ENCODE measurements at regions not wholly inside any gene's neighbourhood (a gene's known extent, or its start where the extent isn't known, plus 50 kb on each side); places are given as distances from the start of the nearest gene placed in this dataset.

DNA sequence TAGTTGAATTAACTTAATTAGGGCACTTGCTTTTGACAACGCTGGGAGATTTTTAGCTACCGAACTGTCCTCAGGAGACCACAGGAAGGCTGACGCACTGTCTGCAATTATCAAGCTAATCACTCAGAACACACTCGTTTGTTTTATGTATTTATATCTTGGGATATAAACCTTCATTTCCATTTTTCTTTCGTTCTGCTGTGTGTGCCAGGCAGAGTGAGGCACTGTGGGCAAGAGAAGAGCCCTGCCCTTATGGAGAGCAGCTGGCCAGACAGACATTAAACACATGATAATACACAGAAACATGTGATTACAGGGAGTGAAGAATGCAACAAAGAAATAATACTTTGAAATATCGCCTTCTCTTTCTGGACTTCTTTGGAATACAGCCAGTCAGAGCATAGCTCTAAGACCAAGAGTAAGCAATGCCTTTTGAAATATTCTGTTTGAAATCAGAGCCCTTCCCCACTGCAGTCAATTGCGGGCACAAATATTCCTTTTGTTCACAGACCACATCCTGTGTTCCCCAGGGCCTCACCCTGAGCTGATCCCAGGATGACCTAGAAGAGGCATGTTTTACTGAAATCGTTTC is 96.8 kb downstream of the ANKRD60 start:
- Mint-ChIP-seq H3K27me3 (ENCODE audit: low read depth) (peaks cover 50% of the 10 kb centered on the region), H3K4me1 (ENCODE audit: low read depth) (no peaks in the 10 kb centered on the region), H3K9me3 (peaks cover 2% of the 10 kb centered on the region), H3K36me3 (ENCODE audit: low read depth) (no peaks in the 10 kb centered on the region), H3K4me3 (no peak overlapping the region), H3K27ac (no peak overlapping the region)
- DNase-seq (ENCODE audit: low spot score), result no peak

DNA sequence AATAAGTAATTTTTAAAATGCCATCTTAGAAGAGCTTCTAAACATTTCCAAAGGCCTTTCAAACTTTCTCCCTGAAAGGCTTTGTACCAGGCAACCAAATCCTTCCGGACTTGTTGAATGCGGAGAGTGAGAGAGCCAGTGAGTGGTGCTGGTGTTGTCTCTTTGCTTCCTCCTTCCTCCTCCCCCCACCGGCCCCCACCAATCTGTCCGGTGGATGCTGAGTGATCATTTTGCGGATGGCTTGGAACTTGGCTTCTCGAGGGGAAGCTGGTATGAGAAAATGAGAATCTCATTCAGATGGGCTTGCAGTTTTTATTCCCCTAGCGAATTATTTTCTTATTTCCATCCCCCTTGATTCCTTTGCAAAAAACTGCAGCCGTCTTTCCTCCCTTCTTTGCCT is 97.3 kb downstream of the ANKRD60 start:
- Mint-ChIP-seq H3K27ac (no peak overlapping the region), H3K4me3 (no peak overlapping the region), H3K36me3 (ENCODE audit: low read depth) (no peaks in the 10 kb centered on the region), H3K4me1 (ENCODE audit: low read depth) (no peaks in the 10 kb centered on the region), H3K27me3 (ENCODE audit: low read depth) (peaks cover 55% of the 10 kb centered on the region), H3K9me3 (peaks cover 7% of the 10 kb centered on the region)
- DNase-seq (ENCODE audit: low spot score), result no peak

- H3K36me3 Mint-ChIP-seq (ENCODE audit: low read depth), result no peaks in the 10 kb centered on the region
- no peaks in the 10 kb centered on the region for H3K4me1 Mint-ChIP-seq (ENCODE audit: low read depth)
- no peak overlapping the region for H3K4me3 Mint-ChIP-seq
- DNase-seq (ENCODE audit: low spot score), result no peak
- peaks cover 11% of the 10 kb centered on the region for H3K9me3 Mint-ChIP-seq
- peaks cover 52% of the 10 kb centered on the region for H3K27me3 Mint-ChIP-seq (ENCODE audit: low read depth)
- no peak overlapping the region for H3K27ac Mint-ChIP-seq
Observed at GRCh38 chr20:58130581-58130980, 97.9 kb downstream of the ANKRD60 start.

DNA sequence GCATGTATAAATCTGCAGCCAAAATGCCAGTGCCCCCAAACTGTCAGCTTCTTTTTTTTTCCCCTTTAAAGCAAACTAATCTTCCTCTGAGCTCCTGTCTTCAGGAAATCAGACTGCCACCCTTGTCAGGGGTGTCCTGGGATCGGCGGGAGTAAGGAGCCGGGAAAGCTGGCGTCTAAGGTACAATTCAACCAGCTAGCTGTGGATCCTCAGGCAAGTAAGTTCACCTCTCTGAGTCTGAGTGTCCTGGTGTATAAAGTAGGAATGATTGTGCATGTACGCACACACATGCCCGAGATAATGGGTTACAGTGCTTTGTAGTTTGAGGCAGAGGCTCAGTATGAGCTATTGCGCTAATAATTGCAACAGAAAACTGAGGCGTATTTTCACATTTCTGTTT is 98.3 kb downstream of the ANKRD60 start:
- H3K4me3 Mint-ChIP-seq, result no peak overlapping the region
- peaks cover 50% of the 10 kb centered on the region for H3K27me3 Mint-ChIP-seq (ENCODE audit: low read depth)
- peaks cover 15% of the 10 kb centered on the region for H3K9me3 Mint-ChIP-seq
- H3K27ac Mint-ChIP-seq, result no peak overlapping the region
- H3K4me1 Mint-ChIP-seq (ENCODE audit: low read depth), result no peaks in the 10 kb centered on the region
- no peaks in the 10 kb centered on the region for H3K36me3 Mint-ChIP-seq (ENCODE audit: low read depth)
- no peak for DNase-seq (ENCODE audit: low spot score)

DNA sequence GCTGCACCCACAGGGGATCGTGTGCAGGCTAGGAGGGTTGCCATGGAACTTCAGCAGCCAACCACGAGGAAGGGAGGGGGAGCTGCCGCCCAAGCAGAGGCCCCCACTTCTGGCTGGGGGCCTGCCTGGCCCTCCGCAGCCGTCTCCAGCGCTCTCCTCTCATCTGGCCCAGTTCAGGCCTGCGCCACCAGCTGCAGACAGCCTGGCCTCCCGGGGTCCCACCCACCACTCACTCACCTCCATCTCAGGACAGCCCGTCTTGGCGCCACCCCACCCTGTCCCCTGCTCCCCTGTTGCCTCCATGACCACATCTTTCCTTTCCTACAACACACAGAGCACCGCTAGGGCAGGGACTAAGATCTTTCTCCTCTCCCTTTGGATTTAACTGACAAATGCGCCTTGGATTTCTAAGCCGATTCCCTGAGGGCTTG is 98.7 kb downstream of the ANKRD60 start:
- no peak overlapping the region for H3K4me3 Mint-ChIP-seq
- DNase-seq (ENCODE audit: low spot score), result no peak
- no peaks in the 10 kb centered on the region for H3K4me1 Mint-ChIP-seq (ENCODE audit: low read depth)
- no peaks in the 10 kb centered on the region for H3K36me3 Mint-ChIP-seq (ENCODE audit: low read depth)
- peaks cover 19% of the 10 kb centered on the region for H3K9me3 Mint-ChIP-seq
- no peak overlapping the region for H3K27ac Mint-ChIP-seq
- H3K27me3 Mint-ChIP-seq (ENCODE audit: low read depth), result peaks cover 47% of the 10 kb centered on the region

DNA sequence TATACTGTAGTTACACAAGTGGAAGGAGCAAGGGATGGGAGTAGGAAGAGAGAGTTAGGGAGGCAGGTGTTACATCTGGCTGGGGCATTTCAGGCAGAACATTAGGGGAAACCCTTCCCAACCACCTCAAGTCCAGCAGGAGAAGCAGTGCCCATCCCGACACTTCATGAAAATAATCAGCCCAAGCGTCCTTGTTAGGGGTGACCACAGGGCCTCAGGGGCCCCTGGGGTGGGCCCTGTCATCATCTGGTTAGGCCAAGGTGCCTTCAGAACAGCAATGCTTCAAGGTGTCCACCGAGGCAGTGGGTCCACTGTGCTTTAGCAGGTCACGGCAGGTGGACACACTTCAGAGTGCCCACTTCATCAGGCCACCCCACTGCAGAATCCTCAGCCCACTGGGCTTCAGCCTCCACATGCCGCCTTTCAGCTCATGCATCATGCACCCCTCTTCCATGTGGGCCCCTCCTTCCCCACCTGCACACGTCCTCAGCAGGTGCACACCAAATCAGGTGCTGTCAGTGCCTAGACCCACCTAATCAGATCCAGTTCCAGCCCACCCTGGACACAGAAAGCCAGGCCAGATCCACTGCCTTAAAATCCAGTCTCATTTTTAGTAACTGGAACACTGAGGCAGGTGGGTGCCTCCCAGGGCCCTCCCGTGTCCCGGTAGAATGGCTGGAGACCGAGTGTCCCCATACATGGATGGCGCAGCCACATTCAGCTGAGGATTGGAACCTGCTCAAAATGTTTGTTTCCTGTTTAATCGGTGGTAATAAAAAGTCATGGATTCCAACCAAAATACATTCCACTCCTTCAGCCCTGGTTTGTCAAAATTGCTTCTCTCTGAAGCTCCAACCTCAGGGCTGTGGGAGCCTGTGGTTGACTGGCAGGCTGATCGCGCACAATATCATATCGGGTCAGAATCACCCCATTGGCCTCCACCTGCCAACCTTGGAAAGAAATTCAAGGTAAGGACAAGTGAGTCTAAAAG is 99.5 kb downstream of the ANKRD60 start:
- Mint-ChIP-seq H3K27me3 (ENCODE audit: low read depth) (peaks cover 43% of the 10 kb centered on the region), H3K4me3 (no peak overlapping the region), H3K4me1 (ENCODE audit: low read depth) (no peaks in the 10 kb centered on the region), H3K27ac (no peak overlapping the region), H3K36me3 (ENCODE audit: low read depth) (no peaks in the 10 kb centered on the region), H3K9me3 (peaks cover 19% of the 10 kb centered on the region)
- DNase-seq (ENCODE audit: low spot score), result no peak

DNA sequence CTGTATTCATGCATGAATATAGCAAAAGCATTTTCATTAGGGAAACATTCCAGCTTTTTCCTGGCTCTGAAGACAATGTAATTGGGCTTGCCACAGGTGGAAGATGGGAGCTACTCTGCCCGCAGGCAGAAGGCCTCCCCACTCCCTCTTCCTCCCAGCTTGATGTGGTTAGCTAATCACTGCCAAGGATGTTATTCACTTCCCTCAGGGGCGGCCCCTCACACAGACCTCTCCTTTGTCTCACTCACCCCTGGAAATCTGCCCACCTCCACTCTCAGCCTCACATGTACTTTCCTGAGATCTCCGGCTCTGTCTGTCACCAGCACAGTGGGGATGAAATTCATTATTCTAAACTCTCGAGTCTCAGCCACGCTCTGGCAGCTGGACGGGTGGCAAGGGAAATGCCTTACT is 100.7 kb downstream of the ANKRD60 start:
- Mint-ChIP-seq H3K27me3 (ENCODE audit: low read depth) (peaks cover 32% of the 10 kb centered on the region), H3K27ac (no peak overlapping the region), H3K4me1 (ENCODE audit: low read depth) (no peaks in the 10 kb centered on the region), H3K36me3 (ENCODE audit: low read depth) (no peaks in the 10 kb centered on the region), H3K9me3 (peaks cover 19% of the 10 kb centered on the region), H3K4me3 (no peak overlapping the region)
- DNase-seq (ENCODE audit: low spot score), result no peak

DNA sequence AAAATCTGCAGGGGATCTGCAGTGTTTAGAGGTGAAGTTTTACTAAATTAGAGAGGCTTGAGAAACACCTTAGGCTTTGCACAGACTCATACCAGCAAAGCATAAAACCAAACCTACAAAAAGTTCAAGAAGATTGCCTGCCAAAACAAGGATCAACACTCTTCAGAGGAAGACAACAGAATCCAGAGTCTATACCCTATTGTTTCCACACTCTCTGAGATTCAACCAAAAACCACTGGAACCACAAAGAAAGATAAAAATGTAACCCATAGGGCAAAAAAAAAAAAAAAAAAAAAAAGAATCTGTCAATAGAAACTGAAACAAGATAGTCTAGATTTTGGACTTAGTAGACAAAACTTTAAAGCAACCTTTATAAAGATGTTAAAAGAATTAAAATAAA is 102.7 kb downstream of the ANKRD60 start:
- Mint-ChIP-seq H3K27ac (no peak overlapping the region), H3K9me3 (peaks cover 19% of the 10 kb centered on the region), H3K4me3 (no peak overlapping the region), H3K27me3 (ENCODE audit: low read depth) (peaks cover 16% of the 10 kb centered on the region), H3K36me3 (ENCODE audit: low read depth) (no peaks in the 10 kb centered on the region), H3K4me1 (ENCODE audit: low read depth) (no peaks in the 10 kb centered on the region)
- no peak for DNase-seq (ENCODE audit: low spot score)

DNA sequence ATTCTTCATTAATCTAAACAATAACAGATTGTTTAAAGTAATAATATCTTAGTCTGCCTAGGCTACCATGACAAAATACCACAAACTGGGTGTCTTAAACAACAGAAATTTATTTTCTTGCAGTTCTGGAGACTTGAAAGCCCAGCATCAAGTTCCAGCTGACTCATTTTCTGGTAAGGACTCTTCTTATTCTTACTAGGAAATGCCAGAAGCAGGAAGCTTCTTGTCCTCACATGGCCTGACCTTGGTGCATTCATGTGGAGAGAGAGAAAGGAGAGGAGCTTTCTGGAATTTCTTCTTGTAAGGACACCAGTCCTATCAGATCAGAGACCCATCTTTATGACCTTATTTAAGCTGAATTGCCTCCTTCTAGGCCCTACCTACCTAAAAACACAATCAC is 110.5 kb downstream of the ANKRD60 start:
- H3K9me3 Mint-ChIP-seq, result peaks cover 15% of the 10 kb centered on the region
- H3K27me3 Mint-ChIP-seq (ENCODE audit: low read depth), result peaks cover 6% of the 10 kb centered on the region
- H3K27ac Mint-ChIP-seq, result no peak overlapping the region
- H3K4me1 Mint-ChIP-seq (ENCODE audit: low read depth), result no peaks in the 10 kb centered on the region
- H3K36me3 Mint-ChIP-seq (ENCODE audit: low read depth), result no peaks in the 10 kb centered on the region
- H3K4me3 Mint-ChIP-seq, result no peak overlapping the region
- DNase-seq (ENCODE audit: low spot score), result no peak

- Mint-ChIP-seq H3K27me3 (ENCODE audit: low read depth) (peaks cover 6% of the 10 kb centered on the region), H3K4me1 (ENCODE audit: low read depth) (no peaks in the 10 kb centered on the region)
Observed at GRCh38 chr20:58116505-58116904, 111.9 kb downstream of the ANKRD60 start.

DNA sequence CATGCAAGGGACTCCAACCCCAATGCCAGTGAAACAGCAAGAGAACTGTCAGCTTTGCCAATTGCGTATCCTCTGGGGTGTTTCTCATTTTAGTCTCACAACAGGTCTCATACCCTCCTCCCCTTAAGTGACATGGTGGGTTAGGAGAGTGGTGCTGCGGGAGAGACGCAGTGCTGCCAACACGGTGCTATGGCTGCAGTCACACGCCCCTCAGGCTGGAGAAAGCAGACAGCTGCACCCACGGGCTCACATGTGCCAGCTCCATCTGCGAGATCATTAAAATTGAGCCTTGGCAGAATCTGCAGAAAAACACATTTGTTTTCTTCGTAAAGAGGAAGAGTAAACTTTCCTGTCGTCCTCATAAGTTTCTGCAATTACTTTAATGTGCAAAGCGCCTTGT is 114.7 kb downstream of the ANKRD60 start:
- Mint-ChIP-seq H3K9me3 (peaks cover 5% of the 10 kb centered on the region), H3K27ac (no peak overlapping the region), H3K36me3 (ENCODE audit: low read depth) (no peaks in the 10 kb centered on the region), H3K27me3 (ENCODE audit: low read depth) (peaks cover 4% of the 10 kb centered on the region), H3K4me1 (ENCODE audit: low read depth) (no peaks in the 10 kb centered on the region), H3K4me3 (no peak overlapping the region)
- DNase-seq (ENCODE audit: low spot score), result no peak

More at GRCh38 chr20:58116505-58116904, 111.9 kb downstream of the ANKRD60 start:
- Mint-ChIP-seq H3K4me3 (no peak overlapping the region), H3K9me3 (peaks cover 15% of the 10 kb centered on the region), H3K36me3 (ENCODE audit: low read depth) (no peaks in the 10 kb centered on the region), H3K27ac (no peak overlapping the region)
- DNase-seq (ENCODE audit: low spot score), result no peak

- no peak overlapping the region for H3K4me3 Mint-ChIP-seq
- H3K4me1 Mint-ChIP-seq (ENCODE audit: low read depth), result no peaks in the 10 kb centered on the region
- no peaks in the 10 kb centered on the region for H3K36me3 Mint-ChIP-seq (ENCODE audit: low read depth)
- no peak for DNase-seq (ENCODE audit: low spot score)
- no peaks in the 10 kb centered on the region for H3K9me3 Mint-ChIP-seq
- no peak overlapping the region for H3K27ac Mint-ChIP-seq
- H3K27me3 Mint-ChIP-seq (ENCODE audit: low read depth), result peaks cover 4% of the 10 kb centered on the region
Observed at GRCh38 chr20:58112017-58112781, 116.3 kb downstream of the ANKRD60 start.

GRCh38 chr20:58111310-58112016 is 117.0 kb downstream of the ANKRD60 start:
- no peak overlapping the region for H3K4me3 Mint-ChIP-seq
- no peaks in the 10 kb centered on the region for H3K27me3 Mint-ChIP-seq (ENCODE audit: low read depth)
- DNase-seq (ENCODE audit: low spot score), result no peak
- H3K36me3 Mint-ChIP-seq (ENCODE audit: low read depth), result no peaks in the 10 kb centered on the region
- H3K27ac Mint-ChIP-seq, result no peak overlapping the region
- H3K9me3 Mint-ChIP-seq, result no peaks in the 10 kb centered on the region
- H3K4me1 Mint-ChIP-seq (ENCODE audit: low read depth), result no peaks in the 10 kb centered on the region

Measured in T-helper 2 cell treated with Interferon-gamma antibody and Interleukin-4, amounts not matched to agents 5 μg/mL and 100 μg/mL, for 36 hours (primary cell).